ENCODE measurements at regions not wholly inside any gene's neighbourhood (a gene's known extent, or its start where the extent isn't known, plus 50 kb on each side); places are given as distances from the start of the nearest gene placed in this dataset.

GRCh38 chr21:23639721-23640120, 1967.6 kb downstream of the MRPL39 start:
- TF ChIP-seq POLR2AphosphoS5 (IDR thresholded peaks at IDR 0.05; ENCODE audit: borderline replicate concordance, low read depth, low read length) (no peak), EZH2 (IDR thresholded peaks at IDR 0.05) (no peak), FOXP2 (optimal IDR thresholded peaks at IDR 0.05; ENCODE audit: control extremely low read depth, extremely low read length, insufficient read depth) (no peak)

Data from SK-N-MC (cell line).